ENCODE measurements at regions not wholly inside any gene's neighbourhood (a gene's known extent, or its start where the extent isn't known, plus 50 kb on each side); places are given as distances from the start of the nearest gene placed in this dataset.

DNA sequence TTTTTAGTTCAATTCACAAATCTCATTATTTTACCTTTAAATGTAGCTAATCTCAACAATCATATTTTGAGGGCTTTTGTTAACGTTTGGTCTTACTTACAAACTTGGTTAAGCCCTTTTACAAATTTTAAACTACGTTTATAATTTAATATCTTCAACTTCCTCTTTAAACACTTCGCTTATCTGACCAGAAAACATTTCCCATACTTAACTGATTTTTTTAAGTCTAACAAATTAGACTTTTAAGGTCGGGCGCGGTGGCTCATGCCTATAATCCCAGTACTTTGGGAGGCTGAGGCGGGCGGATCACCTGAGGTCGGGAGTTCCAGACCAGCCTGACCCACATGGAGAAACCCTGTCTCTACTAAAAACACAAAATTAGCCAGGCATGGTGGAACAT lies 300.9 kb downstream of the LMX1A start:
- H3K36me3 ChIP-seq (ENCODE audit: control insufficient read depth, insufficient read depth, low read length): no peaks in the 10 kb centered on the region
- no peak overlapping the region for H3K4me2 ChIP-seq (ENCODE audit: extremely low read depth, insufficient read depth, low read length)
- H4K20me1 ChIP-seq (ENCODE audit: control insufficient read depth, extremely low read depth, insufficient read depth, low read length): no peaks in the 10 kb centered on the region
- no peak overlapping the region for H3K27ac ChIP-seq (ENCODE audit: insufficient read depth, low read length)
- H3K9ac ChIP-seq (ENCODE audit: insufficient read depth, low read length): no peak overlapping the region
- no peaks in the 10 kb centered on the region for H3K79me2 ChIP-seq (ENCODE audit: control insufficient read depth, insufficient read depth, low read length)
- DNase-seq (ENCODE audit: low read depth in 2 of 2): no peak
- H3K9me3 ChIP-seq (ENCODE audit: control insufficient read depth, insufficient read depth, low read depth, low read length): no peaks in the 10 kb centered on the region
- H3K27me3 ChIP-seq (ENCODE audit: control insufficient read depth, insufficient read depth, low read length): no peaks in the 10 kb centered on the region
- TF ChIP-seq EZH2 (IDR thresholded peaks at IDR 0.05; ENCODE audit: low read length, missing control alignments) (no peak), CTCF (conservative IDR thresholded peaks at IDR 0.05 in 1 of 2, IDR thresholded peaks at IDR 0.05 in 1 of 2; ENCODE audit: low read depth in 1 of 2, low read length in 2 of 2) (no peak)
- H3K4me3 ChIP-seq (replicated peaks in 1 of 4; ENCODE audit: control extremely low read depth in 1 of 4, insufficient read depth in 1 of 4, low read depth in 3 of 4, low read length in 4 of 4): no peak overlapping the region
- H3K4me1 ChIP-seq (ENCODE audit: control insufficient read depth, extremely low read depth, insufficient read depth, low read length): no peaks in the 10 kb centered on the region
- H2AFZ ChIP-seq (ENCODE audit: low read length): no peak overlapping the region

DNA sequence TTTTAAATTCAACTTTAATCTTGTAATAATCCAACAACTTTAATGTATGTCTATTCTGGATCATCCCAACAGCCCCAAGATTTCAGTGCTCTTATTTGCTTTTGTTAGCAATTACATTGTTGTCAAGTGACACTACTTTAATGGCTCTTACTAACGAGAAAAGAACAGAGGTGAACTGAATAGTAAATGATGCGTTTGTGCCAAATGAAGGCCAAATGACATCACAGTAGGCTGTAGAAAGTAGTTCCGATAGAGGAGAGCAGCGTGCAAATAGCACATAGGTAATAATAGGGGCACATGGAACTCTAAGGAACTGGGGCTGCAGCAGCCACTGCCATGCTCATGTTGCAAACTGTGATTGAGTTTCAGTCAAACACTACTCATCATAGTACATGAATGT lies 301.9 kb downstream of the LMX1A start:
- DNase-seq (ENCODE audit: low read depth in 2 of 2): no peak
- Histone ChIP-seq H3K9me3 (ENCODE audit: control insufficient read depth, insufficient read depth, low read depth, low read length) (no peaks in the 10 kb centered on the region), H3K4me3 (replicated peaks in 1 of 4; ENCODE audit: control extremely low read depth in 1 of 4, insufficient read depth in 1 of 4, low read depth in 3 of 4, low read length in 4 of 4) (no peak overlapping the region), H3K4me2 (ENCODE audit: extremely low read depth, insufficient read depth, low read length) (no peak overlapping the region), H3K27ac (ENCODE audit: insufficient read depth, low read length) (no peak overlapping the region), H3K4me1 (ENCODE audit: control insufficient read depth, extremely low read depth, insufficient read depth, low read length) (no peaks in the 10 kb centered on the region), H3K79me2 (ENCODE audit: control insufficient read depth, insufficient read depth, low read length) (no peaks in the 10 kb centered on the region), H3K36me3 (ENCODE audit: control insufficient read depth, insufficient read depth, low read length) (no peaks in the 10 kb centered on the region), H3K27me3 (ENCODE audit: control insufficient read depth, insufficient read depth, low read length) (no peaks in the 10 kb centered on the region), H3K9ac (ENCODE audit: insufficient read depth, low read length) (no peak overlapping the region), H2AFZ (ENCODE audit: low read length) (no peak overlapping the region), H4K20me1 (ENCODE audit: control insufficient read depth, extremely low read depth, insufficient read depth, low read length) (no peaks in the 10 kb centered on the region)
- TF ChIP-seq CTCF (conservative IDR thresholded peaks at IDR 0.05 in 1 of 2, IDR thresholded peaks at IDR 0.05 in 1 of 2; ENCODE audit: low read depth in 1 of 2, low read length in 2 of 2) (no peak), EZH2 (IDR thresholded peaks at IDR 0.05; ENCODE audit: low read length, missing control alignments) (no peak)

GRCh38 chr1:165053351-165053750 lies 303.2 kb downstream of the LMX1A start:
- Histone ChIP-seq H2AFZ (ENCODE audit: low read length) (no peak overlapping the region), H3K4me2 (ENCODE audit: extremely low read depth, insufficient read depth, low read length) (no peak overlapping the region), H3K9me3 (ENCODE audit: control insufficient read depth, insufficient read depth, low read depth, low read length) (no peaks in the 10 kb centered on the region), H3K4me1 (ENCODE audit: control insufficient read depth, extremely low read depth, insufficient read depth, low read length) (no peaks in the 10 kb centered on the region), H3K27ac (ENCODE audit: insufficient read depth, low read length) (no peak overlapping the region), H3K9ac (ENCODE audit: insufficient read depth, low read length) (no peak overlapping the region), H3K27me3 (ENCODE audit: control insufficient read depth, insufficient read depth, low read length) (no peaks in the 10 kb centered on the region), H3K36me3 (ENCODE audit: control insufficient read depth, insufficient read depth, low read length) (no peaks in the 10 kb centered on the region), H3K4me3 (replicated peaks in 1 of 4; ENCODE audit: control extremely low read depth in 1 of 4, insufficient read depth in 1 of 4, low read depth in 3 of 4, low read length in 4 of 4) (no peak overlapping the region), H4K20me1 (ENCODE audit: control insufficient read depth, extremely low read depth, insufficient read depth, low read length) (no peaks in the 10 kb centered on the region), H3K79me2 (ENCODE audit: control insufficient read depth, insufficient read depth, low read length) (no peaks in the 10 kb centered on the region)
- peak in 1 of 2 donors; percentile 1 for DNase-seq (ENCODE audit: low read depth in 2 of 2)
- TF ChIP-seq EZH2 (IDR thresholded peaks at IDR 0.05; ENCODE audit: low read length, missing control alignments) (no peak), CTCF (conservative IDR thresholded peaks at IDR 0.05 in 1 of 2, IDR thresholded peaks at IDR 0.05 in 1 of 2; ENCODE audit: low read depth in 1 of 2, low read length in 2 of 2) (no peak)
